IPS-20b (cell line): ENCODE measurements at regions not wholly inside any gene's neighbourhood (a gene's known extent, or its start where the extent isn't known, plus 50 kb on each side); places are given as distances from the start of the nearest gene placed in this dataset.

Experiments used
- H3K27ac ChIP-seq: one replicate; pipeline ENCODE4 v1.5.1; 2013; ENCODE audit warnings: low read length
- H3K27me3 ChIP-seq: 2 replicates; pipeline ENCODE4 v1.6.1; 2013; ENCODE audit warnings: mild to moderate bottlenecking, low read length, inconsistent platforms; ENCODE audit not compliant: insufficient read depth
- H3K36me3 ChIP-seq: 2 replicates; pipeline ENCODE4 v1.6.1; 2013; ENCODE audit warnings: low read depth, mild to moderate bottlenecking, inconsistent platforms, low read length, moderate library complexity; ENCODE audit not compliant: insufficient read depth
- H3K4me1 ChIP-seq: 2 replicates; pipeline ENCODE4 v1.6.1; 2013; ENCODE audit warnings: mild to moderate bottlenecking, control low read depth, inconsistent platforms, low read length, moderate library complexity; ENCODE audit not compliant: insufficient read depth
- H3K4me3 ChIP-seq: 2 replicates; pipeline ENCODE4 v1.5.1; 2013; ENCODE audit warnings: mild to moderate bottlenecking, low read length, inconsistent platforms
- H3K9ac ChIP-seq: 2 replicates; pipeline ENCODE4 v1.6.1; 2013; ENCODE audit warnings: low read depth, mild to moderate bottlenecking, inconsistent platforms, low read length, moderate library complexity
- H3K9me3 ChIP-seq: 2 replicates; pipeline ENCODE4 v1.6.1; 2013; ENCODE audit warnings: mild to moderate bottlenecking, low read depth, low read length, inconsistent platforms; ENCODE audit not compliant: insufficient read depth

DNA sequence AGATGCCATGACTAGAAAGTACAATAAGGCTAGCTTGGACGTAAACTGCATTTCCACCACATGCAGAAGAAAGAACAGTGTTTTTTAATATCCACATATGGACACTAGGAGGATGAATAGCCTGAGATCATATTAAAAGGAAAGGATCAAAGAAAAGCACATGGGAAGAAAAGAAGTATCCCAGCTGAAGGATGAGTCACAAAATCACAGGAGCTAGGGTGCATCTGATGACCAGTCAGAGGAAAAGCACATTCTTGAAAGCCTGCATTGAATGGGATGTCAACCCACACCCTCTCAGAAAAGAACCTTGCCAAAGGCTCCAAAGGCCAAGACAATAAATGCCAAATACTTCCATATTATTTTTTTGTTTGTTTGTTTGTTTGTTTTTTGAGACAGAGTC, 56.8 kb upstream of the PRDX4 start:
- no peaks in the 10 kb centered on the region for H3K36me3 ChIP-seq
- no peak overlapping the region for H3K27ac ChIP-seq
- H3K27me3 ChIP-seq, result no peaks in the 10 kb centered on the region
- H3K4me1 ChIP-seq, result no peaks in the 10 kb centered on the region
- no peaks in the 10 kb centered on the region for H3K9me3 ChIP-seq
- no peak overlapping the region for H3K4me3 ChIP-seq
- no peak overlapping the region for H3K9ac ChIP-seq

DNA sequence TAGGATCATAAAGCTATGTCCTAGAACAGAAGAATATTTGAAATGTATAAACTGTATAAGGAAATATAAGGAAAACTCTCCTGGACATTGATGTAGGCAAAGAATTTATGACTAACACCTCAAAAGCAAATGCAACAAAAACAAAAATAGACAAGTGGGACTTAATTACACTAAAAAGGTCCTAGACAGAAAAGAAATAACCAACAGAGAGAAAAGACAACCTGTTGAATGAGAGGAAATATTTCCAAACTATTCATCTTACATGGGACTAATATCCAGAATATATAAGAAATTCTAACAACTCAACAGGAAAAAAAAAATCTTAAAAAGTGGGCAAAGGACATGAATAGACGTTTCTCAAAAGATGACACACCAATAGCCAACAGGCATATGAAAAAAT, 54.4 kb upstream of the PRDX4 start:
- Histone ChIP-seq H3K27ac (no peak overlapping the region), H3K9me3 (no peaks in the 10 kb centered on the region), H3K9ac (no peak overlapping the region), H3K4me1 (no peaks in the 10 kb centered on the region), H3K4me3 (no peak overlapping the region), H3K27me3 (no peaks in the 10 kb centered on the region), H3K36me3 (no peaks in the 10 kb centered on the region)

DNA sequence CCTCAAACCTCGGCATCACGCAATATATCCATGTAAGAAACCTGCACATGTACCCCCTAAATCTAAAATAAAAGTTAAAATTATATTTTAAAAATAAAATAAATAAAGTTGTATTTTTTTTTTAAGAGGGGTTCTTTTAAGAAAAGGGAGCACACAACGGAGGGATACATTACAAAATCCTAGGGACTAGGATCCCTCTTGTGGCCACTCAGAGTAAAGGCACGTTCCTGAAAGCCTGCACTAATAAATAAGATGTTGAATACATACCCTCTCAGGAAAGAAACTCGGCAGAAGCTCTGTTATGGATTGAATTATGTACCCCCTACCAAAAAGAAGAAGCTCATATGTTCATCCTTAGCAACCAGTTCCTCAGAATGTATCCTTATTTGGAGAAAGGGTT, 50.9 kb upstream of the PRDX4 start:
- no peaks in the 10 kb centered on the region for H3K27me3 ChIP-seq
- no peak overlapping the region for H3K4me3 ChIP-seq
- no peaks in the 10 kb centered on the region for H3K9me3 ChIP-seq
- H3K36me3 ChIP-seq, result no peaks in the 10 kb centered on the region
- no peaks in the 10 kb centered on the region for H3K4me1 ChIP-seq
- no peak overlapping the region for H3K9ac ChIP-seq
- no peak overlapping the region for H3K27ac ChIP-seq
